Astrocyte (in vitro differentiated cells and primary cell): ENCODE measurements at regions not wholly inside any gene's neighbourhood (a gene's known extent, or its start where the extent isn't known, plus 50 kb on each side); places are given as distances from the start of the nearest gene placed in this dataset.
"Not testable (repeated sequence)": the region's sequence is repeated elsewhere in the genome, so short reads cannot be mapped to it uniquely, and the experiment has no call there.

ENCODE experiments used
- DNase-seq: peaks from one replicate; pipeline ENCODE4 v3.0.0-alpha.2; 2010; ENCODE audit warnings: low read depth
- FAIRE-seq: peaks from 2 replicates; lab custom pipeline; 2011; peaks lifted over from hg19 to GRCh38; lab: Jason Lieb, UNC
- H2AFZ ChIP-seq: 2 replicates; pipeline ENCODE4 v1.6.0; 2012; ENCODE audit warnings: low read depth, low read length, inconsistent platforms
- H3K27ac ChIP-seq: 2 replicates; pipeline ENCODE4 v1.5.1; 2011; ENCODE audit warnings: low read depth, low read length, inconsistent platforms
- H3K27me3 ChIP-seq: 2 replicates; pipeline ENCODE4 v1.6.0; 2011; ENCODE audit warnings: low read length, inconsistent platforms; ENCODE audit not compliant: insufficient read depth
- H3K36me3 ChIP-seq: 2 replicates; pipeline ENCODE4 v1.5.1; 2011; ENCODE audit warnings: low read length, inconsistent platforms; ENCODE audit not compliant: insufficient read depth
- H3K4me1 ChIP-seq: 2 replicates; pipeline ENCODE4 v1.5.1; 2011; ENCODE audit warnings: low read length, inconsistent platforms; ENCODE audit not compliant: insufficient read depth
- H3K4me2 ChIP-seq: 2 replicates; pipeline ENCODE4 v1.6.0; 2012; ENCODE audit warnings: low read length, inconsistent platforms
- H3K4me3 ChIP-seq: 2 replicates; pipeline ENCODE4 v1.5.1; 2011; ENCODE audit warnings: low read depth, mild to moderate bottlenecking, low read length, inconsistent platforms; ENCODE audit not compliant: insufficient read depth
- H3K79me2 ChIP-seq: 2 replicates; pipeline ENCODE4 v1.6.0; 2012; ENCODE audit warnings: mild to moderate bottlenecking, low read length, inconsistent platforms; ENCODE audit not compliant: insufficient read depth
- H3K9ac ChIP-seq: 2 replicates; pipeline ENCODE4 v1.6.0; 2012; ENCODE audit warnings: mild to moderate bottlenecking, low read length, inconsistent platforms
- H3K9me3 ChIP-seq: 2 replicates; pipeline ENCODE4 v1.5.1; 2012; ENCODE audit warnings: low read depth, mild to moderate bottlenecking, low read length, inconsistent platforms; ENCODE audit not compliant: insufficient read depth
- H4K20me1 ChIP-seq: 2 replicates; pipeline ENCODE4 v1.6.0; 2012; ENCODE audit warnings: low read length, inconsistent platforms; ENCODE audit not compliant: insufficient read depth
- H3K27ac Mint-ChIP-seq: one replicate; pipeline ENCODE4 v1.8.0; 2021; ENCODE audit warnings: mild to moderate bottlenecking, mixed read lengths; ENCODE audit not compliant: unreplicated experiment
- H3K27me3 Mint-ChIP-seq: one replicate; pipeline ENCODE4 v1.8.0; 2021; ENCODE audit warnings: low read depth, mixed read lengths; ENCODE audit not compliant: unreplicated experiment
- H3K36me3 Mint-ChIP-seq: one replicate; pipeline ENCODE4 v1.8.0; 2021; ENCODE audit warnings: low read depth, mixed read lengths; ENCODE audit not compliant: unreplicated experiment
- H3K4me1 Mint-ChIP-seq: one replicate; pipeline ENCODE4 v1.8.0; 2021; ENCODE audit warnings: low read depth, mixed read lengths; ENCODE audit not compliant: unreplicated experiment
- H3K4me3 Mint-ChIP-seq: one replicate; pipeline ENCODE4 v1.8.0; 2021; ENCODE audit warnings: mild to moderate bottlenecking, moderate library complexity, mixed read lengths; ENCODE audit not compliant: unreplicated experiment
- H3K9me3 Mint-ChIP-seq: one replicate; pipeline ENCODE4 v1.8.0; 2021; ENCODE audit warnings: mild to moderate bottlenecking, mixed read lengths; ENCODE audit not compliant: unreplicated experiment

DNA sequence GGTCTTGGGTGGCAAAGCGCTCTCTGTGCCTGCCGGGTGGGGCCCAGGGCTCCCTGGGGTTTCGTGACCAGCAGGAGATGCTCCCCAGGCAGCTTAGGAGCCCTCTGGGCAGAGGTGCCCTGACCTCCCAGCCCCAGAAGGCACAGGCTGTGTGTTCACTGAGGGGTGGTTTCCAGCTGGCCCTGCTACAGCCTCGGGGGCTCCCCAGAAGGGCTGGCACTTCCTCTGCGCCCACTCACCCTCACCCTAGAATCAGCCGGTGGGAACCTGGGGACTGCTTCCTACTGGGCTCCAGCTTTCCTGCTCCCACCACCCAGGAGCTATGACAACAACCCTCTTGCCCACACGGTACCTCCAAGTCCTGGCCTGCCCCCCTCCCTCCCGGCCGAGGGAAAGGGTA is 4363.2 kb upstream of the TPTE start:
- H2AFZ ChIP-seq, H3K4me2 ChIP-seq, H3K27me3 Mint-ChIP-seq, H3K4me1 Mint-ChIP-seq, H3K27me3 ChIP-seq, H3K36me3 Mint-ChIP-seq, H3K9me3 Mint-ChIP-seq, H3K4me3 ChIP-seq, H3K9me3 ChIP-seq, H3K79me2 ChIP-seq, DNase-seq, H4K20me1 ChIP-seq, FAIRE-seq, H3K4me3 Mint-ChIP-seq, H3K4me1 ChIP-seq, H3K9ac ChIP-seq, H3K27ac Mint-ChIP-seq, H3K36me3 ChIP-seq, H3K27ac ChIP-seq: not testable (repeated sequence)
